ENCODE measurements at regions not wholly inside any gene's neighbourhood (a gene's known extent, or its start where the extent isn't known, plus 50 kb on each side); places are given as distances from the start of the nearest gene placed in this dataset.

GRCh38 chr12:124094188-124094587 lies 121.2 kb downstream of the ZNF664 start:
- Mint-ChIP-seq H3K27me3 (ENCODE audit: low read depth, unreplicated experiment) (peaks cover 25% of the 10 kb centered on the region), H3K9me3 (ENCODE audit: unreplicated experiment) (no peaks in the 10 kb centered on the region), H3K36me3 (ENCODE audit: low read depth, unreplicated experiment) (no peaks in the 10 kb centered on the region), H3K4me1 (ENCODE audit: low read depth, unreplicated experiment) (no peaks in the 10 kb centered on the region), H3K27ac (ENCODE audit: unreplicated experiment) (no peak overlapping the region), H3K4me3 (ENCODE audit: unreplicated experiment) (no peak overlapping the region)
- Histone ChIP-seq H3K4me2 (ENCODE audit: low read length) (no peak overlapping the region), H3K9ac (ENCODE audit: low read length) (no peak overlapping the region), H3K9me3 (ENCODE audit: insufficient read depth, low read depth, low read length) (peaks cover 14% of the 10 kb centered on the region), H2AFZ (ENCODE audit: low read depth, low read length) (no peak overlapping the region), H3K79me2 (ENCODE audit: insufficient read depth, low read length) (no peaks in the 10 kb centered on the region), H3K4me3 (ENCODE audit: insufficient read depth, low read depth, low read length) (no peak overlapping the region), H3K36me3 (ENCODE audit: insufficient read depth, low read length) (no peaks in the 10 kb centered on the region), H3K27me3 (ENCODE audit: insufficient read depth, low read length) (peaks cover 30% of the 10 kb centered on the region), H3K4me1 (ENCODE audit: insufficient read depth, low read length) (no peaks in the 10 kb centered on the region), H3K27ac (ENCODE audit: low read depth, low read length) (no peak overlapping the region), H4K20me1 (ENCODE audit: insufficient read depth, low read length) (no peaks in the 10 kb centered on the region)
- TF ChIP-seq EZH2 (IDR thresholded peaks at IDR 0.05; ENCODE audit: insufficient read depth, low read length), result no peak
- TF ChIP-seq, protein P1, sequence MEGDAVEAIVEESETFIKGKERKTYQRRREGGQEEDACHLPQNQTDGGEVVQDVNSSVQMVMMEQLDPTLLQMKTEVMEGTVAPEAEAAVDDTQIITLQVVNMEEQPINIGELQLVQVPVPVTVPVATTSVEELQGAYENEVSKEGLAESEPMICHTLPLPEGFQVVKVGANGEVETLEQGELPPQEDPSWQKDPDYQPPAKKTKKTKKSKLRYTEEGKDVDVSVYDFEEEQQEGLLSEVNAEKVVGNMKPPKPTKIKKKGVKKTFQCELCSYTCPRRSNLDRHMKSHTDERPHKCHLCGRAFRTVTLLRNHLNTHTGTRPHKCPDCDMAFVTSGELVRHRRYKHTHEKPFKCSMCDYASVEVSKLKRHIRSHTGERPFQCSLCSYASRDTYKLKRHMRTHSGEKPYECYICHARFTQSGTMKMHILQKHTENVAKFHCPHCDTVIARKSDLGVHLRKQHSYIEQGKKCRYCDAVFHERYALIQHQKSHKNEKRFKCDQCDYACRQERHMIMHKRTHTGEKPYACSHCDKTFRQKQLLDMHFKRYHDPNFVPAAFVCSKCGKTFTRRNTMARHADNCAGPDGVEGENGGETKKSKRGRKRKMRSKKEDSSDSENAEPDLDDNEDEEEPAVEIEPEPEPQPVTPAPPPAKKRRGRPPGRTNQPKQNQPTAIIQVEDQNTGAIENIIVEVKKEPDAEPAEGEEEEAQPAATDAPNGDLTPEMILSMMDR (IDR thresholded peaks at IDR 0.05; ENCODE audit: insufficient read depth, low read depth, low read length), result no peak
- DNase-seq (ENCODE audit: low read depth), result no peak
- FAIRE-seq, result no peak

DNA sequence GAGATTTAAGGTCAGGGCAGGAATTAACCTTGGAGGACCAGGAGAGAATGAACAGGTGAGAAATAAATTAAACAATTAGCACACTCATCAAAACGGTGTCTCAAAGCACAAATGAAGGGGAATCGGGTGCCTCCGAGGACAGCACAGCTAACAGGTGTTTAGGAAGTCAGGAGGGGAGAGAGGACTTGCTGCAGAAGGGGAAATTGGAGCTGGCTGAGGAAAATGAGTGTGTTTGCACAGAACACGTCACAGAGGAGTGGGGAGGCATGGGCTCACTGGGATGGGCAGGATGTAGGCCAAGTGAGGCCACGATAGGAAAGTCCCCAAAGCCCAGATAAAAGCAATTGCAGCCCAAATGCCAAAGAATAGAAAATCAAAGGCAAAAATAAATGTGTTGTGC lies 121.7 kb downstream of the ZNF664 start:
- Histone ChIP-seq H3K4me3 (ENCODE audit: insufficient read depth, low read depth, low read length) (no peak overlapping the region), H3K9me3 (ENCODE audit: insufficient read depth, low read depth, low read length) (peaks cover 14% of the 10 kb centered on the region), H3K27ac (ENCODE audit: low read depth, low read length) (no peak overlapping the region), H3K4me2 (ENCODE audit: low read length) (no peak overlapping the region), H3K9ac (ENCODE audit: low read length) (no peak overlapping the region), H4K20me1 (ENCODE audit: insufficient read depth, low read length) (no peaks in the 10 kb centered on the region), H2AFZ (ENCODE audit: low read depth, low read length) (no peak overlapping the region), H3K27me3 (ENCODE audit: insufficient read depth, low read length) (peaks cover 33% of the 10 kb centered on the region), H3K79me2 (ENCODE audit: insufficient read depth, low read length) (no peaks in the 10 kb centered on the region), H3K4me1 (ENCODE audit: insufficient read depth, low read length) (no peaks in the 10 kb centered on the region), H3K36me3 (ENCODE audit: insufficient read depth, low read length) (no peaks in the 10 kb centered on the region)
- Mint-ChIP-seq H3K4me1 (ENCODE audit: low read depth, unreplicated experiment) (no peaks in the 10 kb centered on the region), H3K27ac (ENCODE audit: unreplicated experiment) (no peak overlapping the region), H3K4me3 (ENCODE audit: unreplicated experiment) (no peak overlapping the region), H3K9me3 (ENCODE audit: unreplicated experiment) (no peaks in the 10 kb centered on the region), H3K36me3 (ENCODE audit: low read depth, unreplicated experiment) (no peaks in the 10 kb centered on the region), H3K27me3 (ENCODE audit: low read depth, unreplicated experiment) (peaks cover 27% of the 10 kb centered on the region)
- FAIRE-seq (no peak), DNase-seq (ENCODE audit: low read depth) (no peak)
- TF ChIP-seq, protein P1 (IDR thresholded peaks at IDR 0.05; ENCODE audit: insufficient read depth, low read depth, low read length), result no peak
- TF ChIP-seq EZH2 (IDR thresholded peaks at IDR 0.05; ENCODE audit: insufficient read depth, low read length), result no peak

- Histone ChIP-seq H3K9me3 (ENCODE audit: insufficient read depth, low read depth, low read length) (peaks cover 14% of the 10 kb centered on the region), H3K27ac (ENCODE audit: low read depth, low read length) (no peak overlapping the region), H3K9ac (ENCODE audit: low read length) (no peak overlapping the region), H3K27me3 (ENCODE audit: insufficient read depth, low read length) (peaks cover 31% of the 10 kb centered on the region), H3K36me3 (ENCODE audit: insufficient read depth, low read length) (no peaks in the 10 kb centered on the region), H3K4me2 (ENCODE audit: low read length) (no peak overlapping the region), H3K4me3 (ENCODE audit: insufficient read depth, low read depth, low read length) (no peak overlapping the region), H3K79me2 (ENCODE audit: insufficient read depth, low read length) (no peaks in the 10 kb centered on the region), H4K20me1 (ENCODE audit: insufficient read depth, low read length) (no peaks in the 10 kb centered on the region), H3K4me1 (ENCODE audit: insufficient read depth, low read length) (no peaks in the 10 kb centered on the region), H2AFZ (ENCODE audit: low read depth, low read length) (no peak overlapping the region)
- Mint-ChIP-seq H3K9me3 (ENCODE audit: unreplicated experiment) (peaks cover 2% of the 10 kb centered on the region), H3K4me1 (ENCODE audit: low read depth, unreplicated experiment) (no peaks in the 10 kb centered on the region), H3K27me3 (ENCODE audit: low read depth, unreplicated experiment) (peaks cover 24% of the 10 kb centered on the region), H3K27ac (ENCODE audit: unreplicated experiment) (no peak overlapping the region), H3K4me3 (ENCODE audit: unreplicated experiment) (no peak overlapping the region), H3K36me3 (ENCODE audit: low read depth, unreplicated experiment) (no peaks in the 10 kb centered on the region)
- TF ChIP-seq, protein P1 (IDR thresholded peaks at IDR 0.05; ENCODE audit: insufficient read depth, low read depth, low read length), result no peak
- no peak for TF ChIP-seq EZH2 (IDR thresholded peaks at IDR 0.05; ENCODE audit: insufficient read depth, low read length)
- DNase-seq (ENCODE audit: low read depth), result no peak
- FAIRE-seq, result no peak
Measured at GRCh38 chr12:124096109-124096508, 123.1 kb downstream of the ZNF664 start.
